Lung (tissue), 11 donors: ENCODE measurements at regions not wholly inside any gene's neighbourhood (a gene's known extent, or its start where the extent isn't known, plus 50 kb on each side); places are given as distances from the start of the nearest gene placed in this dataset.

Source experiments
- ATAC-seq: fragments of 200-7000 bp; cut with Tn5 transposase; one replicate; pipeline ENCODE4 v1.9.1; 2020; ENCODE audit warnings: moderate number of reproducible peaks; ENCODE audit not compliant: insufficient read depth, low FRiP score
- DNase-seq, 3 donors: peaks; one replicate each; pipeline ENCODE4 v3.0.0-alpha.2; 2013 to 2017
- H3K27ac ChIP-seq, 2 donors: one replicate each; pipeline ENCODE4 v1.5.1; 2013; ENCODE audit warnings: mild to moderate bottlenecking in 2 of 2, moderate library complexity in 2 of 2, control low read depth in 1 of 2, inconsistent platforms in 1 of 2, low read depth in 1 of 2, low read length in 1 of 2
- H3K27me3 ChIP-seq, 3 donors: one replicate each; pipeline ENCODE4 v1.5.1; 2013; ENCODE audit warnings: low read length in 2 of 3; ENCODE audit not compliant: control insufficient read depth in 3 of 3, insufficient read depth in 3 of 3
- H3K36me3 ChIP-seq, 4 donors: one replicate each; pipeline ENCODE4 v1.5.1; 2013; ENCODE audit warnings: low read length in 4 of 4, mild to moderate bottlenecking in 1 of 4, moderate library complexity in 1 of 4; ENCODE audit not compliant: control insufficient read depth in 4 of 4, insufficient read depth in 4 of 4
- H3K4me1 ChIP-seq, 5 donors: one replicate each; pipeline ENCODE4 v1.5.1; 2013; ENCODE audit warnings: low read length in 5 of 5, mild to moderate bottlenecking in 2 of 5, moderate library complexity in 1 of 5; ENCODE audit not compliant: control insufficient read depth in 5 of 5, insufficient read depth in 5 of 5
- H3K4me3 ChIP-seq: one replicate; pipeline ENCODE4 v1.5.1; 2013; ENCODE audit warnings: mild to moderate bottlenecking, control low read depth, moderate library complexity
- H3K9ac ChIP-seq, 2 donors: one replicate each; pipeline ENCODE4 v1.5.1; 2013; ENCODE audit warnings: low read length in 2 of 2, control low read depth in 1 of 2; ENCODE audit not compliant: insufficient read depth in 1 of 2
- H3K9me3 ChIP-seq, 4 donors: one replicate each; pipeline ENCODE4 v1.5.1; 2013; ENCODE audit warnings: low read length in 3 of 4, mild to moderate bottlenecking in 1 of 4, moderate library complexity in 1 of 4; ENCODE audit not compliant: control insufficient read depth in 4 of 4, insufficient read depth in 3 of 4
- CTCF ChIP-seq: IDR thresholded peaks from 2 replicates; pipeline ENCODE4 v1.5.1; 2012; ENCODE audit warnings: mild to moderate bottlenecking; ENCODE audit errors: control extremely low read depth, extremely low read depth
- WGBS, 2 donors: extraction: QIAGEN DNeasy Blood & Tissue Kit; methylation state at CpG; one replicate each; pipeline ENCODE4 v1.1.7; 2013; 5-methylcytosine and 5-hydroxymethylcytosine counted together
- donor health status: control.
- donor health status: control.
- donor health status: Bipolar disorder and iron deficiency.
- donor health status: healthy.
- donor health status: DM: yes; HTN: yes; CAD: no.

- WGBS, 2 donors: 93% methylated on average over 4 of the region's 4 CpGs
- ATAC-seq (no peak), DNase-seq (peak in 2 of 3 donors; percentile 63 to 71)
- no peak for TF ChIP-seq CTCF
- Histone ChIP-seq H3K4me1 (no peaks in the 10 kb centered on the region), H3K27me3 (no peaks in the 10 kb centered on the region), H3K9me3 (peaks cover 0 to 4% (median 0%) of the 10 kb centered on the region in 4 donors), H3K9ac (no peak overlapping the region), H3K36me3 (no peaks in the 10 kb centered on the region), H3K4me3 (no peak overlapping the region), H3K27ac (no peak overlapping the region)
These were observed 181.3 kb upstream of the TMC3 start for GRCh38 chr15:81555346-81555745.

GRCh38 chr15:81548365-81549130 is 174.5 kb upstream of the TMC3 start:
- DNase-seq: no peak
- Histone ChIP-seq H3K27ac (no peak overlapping the region), H3K4me1 (no peaks in the 10 kb centered on the region), H3K36me3 (no peaks in the 10 kb centered on the region), H3K4me3 (no peak overlapping the region), H3K27me3 (no peaks in the 10 kb centered on the region), H3K9ac (no peak overlapping the region), H3K9me3 (no peaks in the 10 kb centered on the region)
- no peak for TF ChIP-seq CTCF
- whole genome bisulfite sequencing, 2 donors: 82 to 94% methylated on average over 7 of the region's 7 CpGs
- no peak for ATAC-seq

- H3K36me3 ChIP-seq: no peaks in the 10 kb centered on the region
- H3K9me3 ChIP-seq: no peaks in the 10 kb centered on the region
- no peak for TF ChIP-seq CTCF
- DNase-seq (no peak), ATAC-seq (no peak)
- H3K9ac ChIP-seq: no peak overlapping the region
- no peak overlapping the region for H3K4me3 ChIP-seq
- 98 to 100% methylated on average over 2 of the region's 2 CpGs for WGBS, 2 donors
- H3K4me1 ChIP-seq: no peaks in the 10 kb centered on the region
- no peaks in the 10 kb centered on the region for H3K27me3 ChIP-seq
- H3K27ac ChIP-seq: no peak overlapping the region
These were observed 173.6 kb upstream of the TMC3 start for GRCh38 chr15:81547521-81548132.
